GM12878 (cell line): ENCODE measurements at regions not wholly inside any gene's neighbourhood (a gene's known extent, or its start where the extent isn't known, plus 50 kb on each side); places are given as distances from the start of the nearest gene placed in this dataset.
"Not testable (repeated sequence)": the region's sequence is repeated elsewhere in the genome, so short reads cannot be mapped to it uniquely, and the experiment has no call there.

Experiments used
- ATAC-seq: fragments of 200-7000 bp; cut with Tn5 transposase; 3 replicates; pipeline ENCODE4 v1.9.1; 2020; ENCODE audit warnings: mild to moderate bottlenecking, moderate library complexity
- BruUV-seq: library from RNA; stranded (reverse); fragments of 400-500 nt; replicated peaks from 2 replicates; lab custom pipeline; 2021; lab: Mats Ljungman, UMichigan
- CTCF ChIA-PET: fragments of 300-600 bp; sonication (Branson Sonifier 250); formaldehyde crosslinking; extraction: SDS; loops from one replicate; lab custom pipeline; 2021; ENCODE audit warnings: inconsistent platforms; lab: Yijun Ruan, JAX
- POLR2A ChIA-PET: fragments of 350-600 bp; formaldehyde crosslinking; extraction: SDS; loops from one replicate; lab custom pipeline; 2021; ENCODE audit warnings: inconsistent platforms; lab: Charles Lee
- RAD21 ChIA-PET: fragments of 300-600 bp; sonication (Branson Sonifier 250); formaldehyde crosslinking; loops from one replicate; lab custom pipeline; 2023; ENCODE audit warnings: antibody characterized with exemption; ENCODE audit not compliant: unreplicated experiment; lab: Charles Lee
- SMC1A ChIA-PET: fragments of 300-600 bp; sonication (Branson Sonifier 250); formaldehyde crosslinking; loops from one replicate; lab custom pipeline; 2023; ENCODE audit not compliant: unreplicated experiment, uncharacterized antibody; lab: Charles Lee
- DNase-seq: peaks from one replicate; pipeline ENCODE4 v3.0.0-alpha.2; 2011; ENCODE audit warnings: low read depth, low spot score
- FAIRE-seq: peaks from 3 replicates; lab custom pipeline; 2011; peaks lifted over from hg19 to GRCh38; lab: Jason Lieb, UNC
- H2AFZ ChIP-seq: 2 replicates; pipeline ENCODE4 v1.6.0; 2011; ENCODE audit warnings: low read depth, low read length, control low read depth; ENCODE audit not compliant: control insufficient read depth
- H3K27ac ChIP-seq: 2 replicates; pipeline ENCODE4 v1.5.1; 2011; ENCODE audit warnings: control low read depth; ENCODE audit not compliant: control insufficient read depth, insufficient read depth
- H3K27me3 ChIP-seq, 2 experiments: replicated peaks in 1 of 2; 2 replicates each; pipeline versions ENCODE4 v1.6.0 to v1.6.1; 2011; ENCODE audit warnings: low read length in 1 of 2; ENCODE audit not compliant: control insufficient read depth in 2 of 2, insufficient read depth in 2 of 2
- H3K36me3 ChIP-seq, 2 experiments: 2 replicates each; pipeline ENCODE4 v1.5.1; 2011; ENCODE audit warnings: low read length in 1 of 2; ENCODE audit not compliant: control insufficient read depth in 2 of 2, insufficient read depth in 2 of 2
- H3K4me1 ChIP-seq: 2 replicates; pipeline ENCODE4 v1.6.1; 2011; ENCODE audit warnings: mild to moderate bottlenecking, low read length, moderate library complexity, mixed read lengths; ENCODE audit not compliant: control insufficient read depth, insufficient read depth
- H3K4me2 ChIP-seq: 2 replicates; pipeline ENCODE4 v1.6.0; 2011; ENCODE audit warnings: control low read depth; ENCODE audit not compliant: control insufficient read depth, insufficient read depth
- H3K4me3 ChIP-seq: fragments of 200-600 bp; sonication (generic); 2 replicates; pipeline ENCODE4 v1.5.1; 2016
- H3K79me2 ChIP-seq: 2 replicates; pipeline ENCODE4 v1.6.0; 2011; ENCODE audit warnings: low read length; ENCODE audit not compliant: control insufficient read depth, insufficient read depth
- H3K9ac ChIP-seq: 2 replicates; pipeline ENCODE4 v1.8.0; 2011; ENCODE audit warnings: low read length, control low read depth, mixed read lengths; ENCODE audit not compliant: control insufficient read depth, insufficient read depth
- H3K9me3 ChIP-seq: replicated peaks from 3 replicates; pipeline ENCODE4 v1.5.1; 2011; ENCODE audit warnings: mild to moderate bottlenecking, low read length; ENCODE audit not compliant: control insufficient read depth, insufficient read depth
- H4K20me1 ChIP-seq: 2 replicates; pipeline ENCODE4 v1.6.0; 2011; ENCODE audit not compliant: control insufficient read depth, insufficient read depth
- WGBS: methylation state at CpG from one replicate; pipeline ENCODE4 v1.1.6; 2016; ENCODE audit warnings: low lambda C conversion rate; ENCODE audit not compliant: insufficient replicate concordance, insufficient coverage; ENCODE audit errors: missing lambda C conversion rate; 5-methylcytosine and 5-hydroxymethylcytosine counted together
- in situ Hi-C: fragments of 300-500 bp; cut with MboI; formaldehyde crosslinking; loops from 9 replicates; pipeline ENCODE4 v1.14.3; 2018; ENCODE audit warnings: mixed read lengths
- intact Hi-C: fragments of 100-400 bp; cut with micrococcal nuclease; formaldehyde crosslinking; loops from one replicate; pipeline ENCODE4 v1.14.2; 2022; ENCODE audit not compliant: unreplicated experiment

DNA sequence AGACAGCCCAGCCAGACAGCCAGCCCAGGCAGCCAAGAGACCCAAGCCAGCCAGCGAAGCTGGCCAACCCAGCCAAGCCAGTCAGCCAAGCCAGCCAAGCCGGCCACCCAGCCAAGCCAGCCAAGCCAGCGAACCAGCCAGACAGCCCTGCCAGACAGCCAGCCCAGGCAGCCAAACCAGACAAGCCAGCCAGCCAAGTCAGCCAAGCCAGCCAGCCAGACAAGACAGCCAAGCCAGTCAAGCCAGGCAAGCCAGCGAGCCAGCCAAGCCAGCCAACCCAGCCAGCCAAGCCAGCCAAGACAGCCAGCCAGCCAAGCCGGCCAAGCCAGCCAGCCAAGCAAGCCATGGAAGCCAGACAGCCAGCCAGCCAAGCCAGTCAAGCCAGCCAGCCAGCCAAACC, 327.9 kb upstream of the PLGLB2 start:
- CTCF ChIA-PET: not testable (repeated sequence)

GRCh38 chr2:87420954-87421353, 326.9 kb upstream of the PLGLB2 start:
- RAD21 ChIA-PET, H3K79me2 ChIP-seq, H3K4me3 ChIP-seq, intact Hi-C loops, SMC1A ChIA-PET, CTCF ChIA-PET, H3K27me3 ChIP-seq, in situ Hi-C loops, H4K20me1 ChIP-seq, H3K9ac ChIP-seq, H2AFZ ChIP-seq, H3K4me2 ChIP-seq, H3K27ac ChIP-seq, BruUV-seq, H3K9me3 ChIP-seq, FAIRE-seq, POLR2A ChIA-PET, H3K4me1 ChIP-seq, H3K36me3 ChIP-seq, ATAC-seq, DNase-seq: not testable (repeated sequence)
- WGBS: 45% methylated on average over 2 of the region's 4 CpGs

More for the DNA sequence above, 327.9 kb upstream of the PLGLB2 start:
- H3K9ac ChIP-seq, BruUV-seq, H2AFZ ChIP-seq, DNase-seq, SMC1A ChIA-PET, H3K4me3 ChIP-seq, H3K9me3 ChIP-seq, H3K4me1 ChIP-seq, FAIRE-seq, H3K27ac ChIP-seq, H3K36me3 ChIP-seq, intact Hi-C loops, H3K4me2 ChIP-seq, POLR2A ChIA-PET, RAD21 ChIA-PET, H3K79me2 ChIP-seq, ATAC-seq, H4K20me1 ChIP-seq, in situ Hi-C loops, H3K27me3 ChIP-seq: not testable (repeated sequence)
- 13% methylated on average over 2 of the region's 5 CpGs for WGBS

DNA sequence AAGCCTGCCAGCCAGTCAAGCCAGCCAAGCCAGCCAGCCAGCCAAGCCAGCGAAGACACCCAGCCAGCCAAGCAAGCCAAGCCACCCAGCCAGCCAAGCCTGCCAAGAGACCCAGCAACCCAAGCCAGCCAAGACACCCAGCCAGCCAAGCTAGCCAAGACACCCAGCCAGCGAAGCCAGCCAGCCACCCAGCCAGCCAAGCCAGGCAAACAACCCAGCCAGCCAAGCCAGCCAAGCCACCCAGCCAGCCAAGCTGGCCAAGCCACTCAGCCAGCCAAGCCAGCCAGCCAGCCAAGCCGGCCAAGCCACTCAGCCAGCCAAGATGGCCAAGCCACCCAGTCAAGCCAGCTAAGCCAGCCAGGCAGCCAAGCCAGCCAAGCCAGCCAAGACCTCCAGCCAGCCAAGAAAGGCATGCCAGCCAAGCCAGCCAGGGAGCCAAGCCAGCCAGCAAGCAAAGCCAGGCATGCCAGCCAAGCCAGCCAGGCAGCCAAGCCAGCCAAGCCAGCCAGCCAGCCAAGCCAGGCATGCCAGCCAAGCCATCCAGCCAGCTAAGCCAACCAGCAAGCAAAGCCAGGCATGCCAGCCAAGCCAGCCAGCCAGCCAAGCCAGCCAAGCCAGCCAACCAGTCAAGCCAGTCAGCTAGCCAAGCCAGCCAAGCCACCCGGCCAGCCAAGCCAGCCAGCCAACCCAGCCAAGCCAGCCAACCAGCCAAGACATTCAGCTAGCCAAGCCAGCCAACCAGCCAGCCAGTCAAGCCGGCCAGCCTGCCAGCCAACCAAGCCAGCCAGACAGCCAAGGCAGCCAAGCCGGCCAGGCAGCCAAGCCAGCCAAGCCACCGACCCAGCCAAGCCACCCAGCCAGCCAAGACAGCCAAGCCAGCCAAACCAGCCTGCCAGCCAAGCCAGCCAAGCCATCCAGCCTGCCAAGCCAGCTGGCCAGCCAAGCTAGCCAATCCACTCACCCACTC, 323.8 kb upstream of the PLGLB2 start:
- SMC1A ChIA-PET, H3K36me3 ChIP-seq, BruUV-seq, ATAC-seq, H4K20me1 ChIP-seq, RAD21 ChIA-PET, FAIRE-seq, H3K27me3 ChIP-seq, POLR2A ChIA-PET, H3K79me2 ChIP-seq, CTCF ChIA-PET, in situ Hi-C loops, H2AFZ ChIP-seq, H3K27ac ChIP-seq, intact Hi-C loops, H3K9me3 ChIP-seq, H3K4me1 ChIP-seq, DNase-seq, H3K4me3 ChIP-seq, H3K9ac ChIP-seq, H3K4me2 ChIP-seq: not testable (repeated sequence)
- 25% methylated on average over 6 of the region's 7 CpGs for WGBS

GRCh38 chr2:87424763-87425154, 323.1 kb upstream of the PLGLB2 start:
- H3K36me3 ChIP-seq, H3K4me3 ChIP-seq, BruUV-seq, in situ Hi-C loops, H3K4me2 ChIP-seq, SMC1A ChIA-PET, H4K20me1 ChIP-seq, CTCF ChIA-PET, H3K27ac ChIP-seq, ATAC-seq, POLR2A ChIA-PET, H3K9ac ChIP-seq, H3K27me3 ChIP-seq, H3K79me2 ChIP-seq, intact Hi-C loops, H2AFZ ChIP-seq, H3K4me1 ChIP-seq, FAIRE-seq, RAD21 ChIA-PET, H3K9me3 ChIP-seq, DNase-seq: not testable (repeated sequence)
- 0% methylated on average over 1 of the region's 1 CpG for whole genome bisulfite sequencing
